CD4-positive, alpha-beta T cell treated with Interleukin-15 for 1 hour (primary cell): ENCODE measurements at regions not wholly inside any gene's neighbourhood (a gene's known extent, or its start where the extent isn't known, plus 50 kb on each side); places are given as distances from the start of the nearest gene placed in this dataset.

Experiments
- DNase-seq: peaks from one replicate; pipeline ENCODE4 v3.0.0-alpha.2; 2020

- no peak for DNase-seq
These were observed 94.9 kb upstream of the TRIM2 start for GRCh38 chr4:153109296-153109849.

- DNase-seq: no peak
These were observed 93.5 kb upstream of the TRIM2 start for GRCh38 chr4:153110739-153111138.

GRCh38 chr4:153111426-153112040 lies 92.7 kb upstream of the TRIM2 start:
- DNase-seq: no peak

- DNase-seq: no peak
These were observed 92.2 kb upstream of the TRIM2 start for GRCh38 chr4:153112041-153112441.

GRCh38 chr4:153113061-153113837 lies 91.0 kb upstream of the TRIM2 start:
- no peak for DNase-seq

- no peak for DNase-seq
These were observed 90.5 kb upstream of the TRIM2 start for GRCh38 chr4:153113838-153114105.

GRCh38 chr4:153114771-153115321 lies 89.4 kb upstream of the TRIM2 start:
- DNase-seq: peak; percentile 62

GRCh38 chr4:153115322-153116290 lies 88.6 kb upstream of the TRIM2 start:
- peak; percentile 75 for DNase-seq

GRCh38 chr4:153116291-153116680 lies 88.0 kb upstream of the TRIM2 start:
- DNase-seq: no peak

GRCh38 chr4:153116801-153117200 lies 87.4 kb upstream of the TRIM2 start:
- DNase-seq: no peak

- no peak for DNase-seq
These were observed 86.7 kb upstream of the TRIM2 start for GRCh38 chr4:153117554-153117953.

GRCh38 chr4:153119626-153120025 lies 84.6 kb upstream of the TRIM2 start:
- DNase-seq: no peak

- DNase-seq: no peak
These were observed 84.0 kb upstream of the TRIM2 start for GRCh38 chr4:153120235-153120634.

GRCh38 chr4:153122855-153123254 lies 81.4 kb upstream of the TRIM2 start:
- DNase-seq: no peak

GRCh38 chr4:153126137-153126536 lies 78.1 kb upstream of the TRIM2 start:
- no peak for DNase-seq

GRCh38 chr4:153127760-153128494 lies 76.3 kb upstream of the TRIM2 start:
- DNase-seq: peak; percentile 77

GRCh38 chr4:153131596-153131995 lies 72.6 kb upstream of the TRIM2 start:
- DNase-seq: no peak

- no peak for DNase-seq
These were observed 67.1 kb upstream of the TRIM2 start for GRCh38 chr4:153137159-153137558.

GRCh38 chr4:153137677-153138630 lies 66.3 kb upstream of the TRIM2 start:
- no peak for DNase-seq

- peak; percentile 44 for DNase-seq
These were observed 65.5 kb upstream of the TRIM2 start for GRCh38 chr4:153138736-153139135.

- no peak for DNase-seq
These were observed 63.9 kb upstream of the TRIM2 start for GRCh38 chr4:153140294-153140693.
